ENCODE measurements at regions not wholly inside any gene's neighbourhood (a gene's known extent, or its start where the extent isn't known, plus 50 kb on each side); places are given as distances from the start of the nearest gene placed in this dataset.
A peak's percentile ranks its signal among the peaks of the same experiment; 100 is the strongest.
"Not testable (repeated sequence)": the region's sequence is repeated elsewhere in the genome, so short reads cannot be mapped to it uniquely, and the experiment has no call there.

- Histone ChIP-seq H2AFZ (ENCODE audit: low read depth, low read length) (no peak overlapping the region), H3K4me2 (ENCODE audit: insufficient read depth, low read length) (no peak overlapping the region), H3K4me3 (no peak overlapping the region), H3K27me3 (ENCODE audit: control insufficient read depth in 2 of 2, insufficient read depth in 2 of 2, low read length in 2 of 2) (no peaks in the 10 kb centered on the region), H3K36me3 (ENCODE audit: control insufficient read depth, insufficient read depth, low read length) (no peaks in the 10 kb centered on the region), H3K9ac (ENCODE audit: insufficient read depth in 1 of 2, low read depth in 2 of 2, low read length in 2 of 2) (no peak overlapping the region), H4K20me1 (replicated peaks; ENCODE audit: control insufficient read depth, insufficient read depth, low read length) (no peaks in the 10 kb centered on the region), H3K27ac (ENCODE audit: extremely low read depth, low read depth, low read length) (no peak overlapping the region), H3K9me3 (replicated peaks; ENCODE audit: control insufficient read depth, insufficient read depth, low read depth, low read length) (no peaks in the 10 kb centered on the region), H3K79me2 (ENCODE audit: control insufficient read depth, insufficient read depth, low read length) (no peaks in the 10 kb centered on the region), H3K4me1 (replicated peaks in 1 of 2; ENCODE audit: control insufficient read depth in 2 of 2, insufficient read depth in 2 of 2, low read length in 2 of 2) (no peaks in the 10 kb centered on the region; a peak in 1 of 5 replicates), H3K9me1 (ENCODE audit: control insufficient read depth, insufficient read depth, low read length) (no peaks in the 10 kb centered on the region)
- no TSS peak for BruUV-seq (replicated peaks)
- intact Hi-C loops (cut with micrococcal nuclease) (no loop called here), in situ Hi-C loops (cut with MboI) (no loop called here)
- DNase-seq (ENCODE audit: extremely low read depth in 1 of 4, low spot score in 3 of 4) (no peak), FAIRE-seq (no peak), ATAC-seq (no peak)
- POLR2A ChIA-PET = interaction anchor here (1.3 to 1.7 kb wide), 2 partner anchors 12 to 17 kb away, joined by 4 read pairs; no protein-coding TSS in a partner anchor
- TF ChIP-seq HDGF (IDR thresholded peaks at IDR 0.05) (no peak), USF1 (CRISPR knock-in tag; IDR thresholded peaks at IDR 0.05) (no peak)
- CTCF ChIA-PET (ENCODE audit: low intra/inter-chr PET ratio) = no interaction called here
These were observed 96.4 kb upstream of the ALDH1A1 start for GRCh38 chr9:73049280-73049679.

- H3K9ac ChIP-seq (ENCODE audit: insufficient read depth in 1 of 2, low read depth in 2 of 2, low read length in 2 of 2) = no peak overlapping the region
- no peak overlapping the region for H2AFZ ChIP-seq (ENCODE audit: low read depth, low read length)
- in situ Hi-C loops (cut with MboI) = no loop called here
- intact Hi-C loops (cut with micrococcal nuclease) = no loop called here
- H3K36me3 ChIP-seq (ENCODE audit: control insufficient read depth, insufficient read depth, low read length) = no peaks in the 10 kb centered on the region
- H3K4me1 ChIP-seq (replicated peaks in 1 of 2; ENCODE audit: control insufficient read depth in 2 of 2, insufficient read depth in 2 of 2, low read length in 2 of 2) = no peaks in the 10 kb centered on the region; a peak in 1 of 5 replicates
- TF ChIP-seq ZNF316 (IDR thresholded peaks at IDR 0.05) (peak; percentile 29; the same call in 1 of the 2 replicates), ELF4 (CRISPR knock-in tag; IDR thresholded peaks at IDR 0.05) (no peak)
- no peaks in the 10 kb centered on the region for H3K27me3 ChIP-seq (ENCODE audit: control insufficient read depth in 2 of 2, insufficient read depth in 2 of 2, low read length in 2 of 2)
- FAIRE-seq = no peak
- H3K27ac ChIP-seq (ENCODE audit: extremely low read depth, low read depth, low read length) = no peak overlapping the region
- ATAC-seq = no peak
- no TSS peak for BruUV-seq (replicated peaks)
- ChIA-PET CTCF (ENCODE audit: low intra/inter-chr PET ratio) (no interaction called here), POLR2A (no interaction called here)
- no peak overlapping the region for H3K4me2 ChIP-seq (ENCODE audit: insufficient read depth, low read length)
- H3K4me3 ChIP-seq = no peak overlapping the region
- no peaks in the 10 kb centered on the region for H4K20me1 ChIP-seq (replicated peaks; ENCODE audit: control insufficient read depth, insufficient read depth, low read length)
- WGBS (ENCODE audit: insufficient coverage, low coverage, missing lambda C conversion rate) = 36% methylated on average over 1 of the region's 1 CpG
- no peak for DNase-seq (ENCODE audit: extremely low read depth in 1 of 4, low spot score in 3 of 4)
- H3K79me2 ChIP-seq (ENCODE audit: control insufficient read depth, insufficient read depth, low read length) = no peaks in the 10 kb centered on the region
- no peaks in the 10 kb centered on the region for H3K9me3 ChIP-seq (replicated peaks; ENCODE audit: control insufficient read depth, insufficient read depth, low read depth, low read length)
- H3K9me1 ChIP-seq (ENCODE audit: control insufficient read depth, insufficient read depth, low read length) = no peaks in the 10 kb centered on the region
These were observed 93.9 kb upstream of the ALDH1A1 start for GRCh38 chr9:73046769-73047168.

DNA sequence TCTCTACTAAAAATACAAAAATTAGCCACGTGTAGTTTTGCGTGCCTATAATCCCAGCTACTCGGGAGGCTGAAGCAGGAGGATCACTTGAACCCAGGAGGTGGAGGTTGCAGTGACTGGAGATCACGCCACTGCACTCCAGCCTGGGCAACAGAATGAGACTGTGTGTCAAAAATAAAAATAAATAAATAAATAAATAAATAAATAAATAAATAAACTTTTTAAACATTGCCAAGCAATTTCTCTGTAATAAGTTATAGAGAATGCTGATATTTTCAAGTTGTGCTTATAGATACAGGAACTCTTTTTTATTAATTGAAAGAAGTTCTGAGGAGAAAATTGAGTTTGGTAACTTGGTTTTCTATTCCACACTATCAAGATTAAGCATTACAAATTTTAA lies 91.9 kb upstream of the ALDH1A1 start:
- BruUV-seq (replicated peaks); H3K27ac ChIP-seq (ENCODE audit: extremely low read depth, low read depth, low read length); H3K9me1 ChIP-seq (ENCODE audit: control insufficient read depth, insufficient read depth, low read length); H3K36me3 ChIP-seq (ENCODE audit: control insufficient read depth, insufficient read depth, low read length); H2AFZ ChIP-seq (ENCODE audit: low read depth, low read length); H4K20me1 ChIP-seq (replicated peaks; ENCODE audit: control insufficient read depth, insufficient read depth, low read length); DNase-seq (ENCODE audit: extremely low read depth in 1 of 4, low spot score in 3 of 4); H3K4me1 ChIP-seq (replicated peaks in 1 of 2; ENCODE audit: control insufficient read depth in 2 of 2, insufficient read depth in 2 of 2, low read length in 2 of 2); H3K4me2 ChIP-seq (ENCODE audit: insufficient read depth, low read length); intact Hi-C loops (cut with micrococcal nuclease); POLR2A ChIA-PET; H3K79me2 ChIP-seq (ENCODE audit: control insufficient read depth, insufficient read depth, low read length); ATAC-seq; H3K4me3 ChIP-seq; H3K9ac ChIP-seq (ENCODE audit: insufficient read depth in 1 of 2, low read depth in 2 of 2, low read length in 2 of 2); H3K27me3 ChIP-seq (ENCODE audit: control insufficient read depth in 2 of 2, insufficient read depth in 2 of 2, low read length in 2 of 2); CTCF ChIA-PET (ENCODE audit: low intra/inter-chr PET ratio); in situ Hi-C loops (cut with MboI); FAIRE-seq; H3K9me3 ChIP-seq (replicated peaks; ENCODE audit: control insufficient read depth, insufficient read depth, low read depth, low read length): not testable (repeated sequence)
- 85% methylated on average over 4 of the region's 4 CpGs for WGBS (ENCODE audit: insufficient coverage, low coverage, missing lambda C conversion rate)
